ENCODE measurements at regions not wholly inside any gene's neighbourhood (a gene's known extent, or its start where the extent isn't known, plus 50 kb on each side); places are given as distances from the start of the nearest gene placed in this dataset.

GRCh38 chr7:34343667-34344066, 314.4 kb upstream of the NPSR1 start:
- Histone ChIP-seq H4K20me1 (ENCODE audit: control insufficient read depth, insufficient read depth, insufficient read length) (no peaks in the 10 kb centered on the region), H3T11ph (ENCODE audit: low read length) (no peak overlapping the region), H2AFZ (ENCODE audit: low read length) (no peak overlapping the region), H3K4me1 (ENCODE audit: insufficient read depth, low read length) (no peaks in the 10 kb centered on the region), H3K27ac (ENCODE audit: insufficient read length, low read depth, low read length) (no peak overlapping the region), H2AK5ac (ENCODE audit: insufficient read length, low read length) (no peak overlapping the region), H3K18ac (ENCODE audit: insufficient read length, low read depth, low read length) (no peak overlapping the region), H3K4me2 (ENCODE audit: insufficient read depth, insufficient read length, low read length) (no peak overlapping the region), H2BK5ac (ENCODE audit: insufficient read length, low read length) (no peak overlapping the region), H3K9ac (ENCODE audit: extremely low read depth, insufficient read length, low read length) (no peak overlapping the region), H3K9me3 (ENCODE audit: control insufficient read depth, low read depth, low read length) (no peaks in the 10 kb centered on the region), H3K79me1 (ENCODE audit: insufficient read depth, low read depth, low read length, poor library complexity, severe bottlenecking) (no peaks in the 10 kb centered on the region), H3K4ac (ENCODE audit: low read depth, low read length) (no peak overlapping the region), H3K79me2 (ENCODE audit: insufficient read depth, low read length) (no peaks in the 10 kb centered on the region), H3K27me3 (ENCODE audit: insufficient read depth, low read length) (no peaks in the 10 kb centered on the region), H3K56ac (ENCODE audit: insufficient read length, low read depth, low read length) (no peak overlapping the region), H2BK12ac (ENCODE audit: insufficient read length, low read depth, low read length) (no peak overlapping the region), H2BK120ac (ENCODE audit: low read depth, low read length, poor library complexity, severe bottlenecking) (no peak overlapping the region), H2BK20ac (ENCODE audit: low read depth, low read length, poor library complexity, severe bottlenecking) (no peak overlapping the region), H4K5ac (ENCODE audit: insufficient read length, low read depth, low read length) (no peak overlapping the region), H2BK15ac (ENCODE audit: low read depth, low read length) (no peak overlapping the region), H3K23ac (ENCODE audit: insufficient read length, low read depth, low read length) (no peak overlapping the region), H3K23me2 (ENCODE audit: insufficient read length, low read depth, low read length, poor library complexity, severe bottlenecking) (no peaks in the 10 kb centered on the region), H4K91ac (ENCODE audit: insufficient read length, low read depth, low read length) (no peak overlapping the region), H4K8ac (replicated peaks; ENCODE audit: insufficient read length, low read depth, low read length) (no peak overlapping the region), H3K14ac (ENCODE audit: insufficient read depth, low read length) (no peak overlapping the region)
- no peak for DNase-seq
- H3K4me3 Mint-ChIP-seq, result no peak overlapping the region
- no peak overlapping the region for H3K27ac Mint-ChIP-seq
- peaks cover 12% of the 10 kb centered on the region in 2 experiments for H3K4me1 Mint-ChIP-seq
- no peaks in the 10 kb centered on the region; the same call in 1 of the 2 replicates for H3K27me3 Mint-ChIP-seq (ENCODE audit: low read depth)
- TF ChIP-seq CTCF (conservative IDR thresholded peaks at IDR 0.05), result no peak
- H3K36me3 Mint-ChIP-seq (ENCODE audit: insufficient read depth in 1 of 3, low read depth in 3 of 3), result no peaks in the 10 kb centered on the region
- WGBS (ENCODE audit: extremely low coverage, insufficient read length, low lambda C conversion rate), result no CpG with 5 or more reads among the region's 1 CpG
- no peaks in the 10 kb centered on the region for H3K9me3 Mint-ChIP-seq

All from H9 (cell line).